Keratinocyte (primary cell): ENCODE measurements at regions not wholly inside any gene's neighbourhood (a gene's known extent, or its start where the extent isn't known, plus 50 kb on each side); places are given as distances from the start of the nearest gene placed in this dataset.

Source experiments
- DNase-seq: peaks from one replicate; pipeline ENCODE4 v3.0.0-alpha.2; 2011; ENCODE audit warnings: low read depth, missing footprints, low spot score
- FAIRE-seq: peaks from 2 replicates; lab custom pipeline; 2011; peaks lifted over from hg19 to GRCh38; lab: Jason Lieb, UNC
- H2AFZ ChIP-seq: 2 replicates; pipeline ENCODE4 v1.6.0; 2012; ENCODE audit warnings: low read length, control low read depth, inconsistent platforms; ENCODE audit not compliant: control insufficient read depth
- H3K27ac ChIP-seq: 2 replicates; pipeline ENCODE4 v1.5.1; 2011; ENCODE audit warnings: low read length; ENCODE audit not compliant: control insufficient read depth, insufficient read depth
- H3K27me3 ChIP-seq: 3 replicates; pipeline ENCODE4 v1.6.0; 2011; ENCODE audit warnings: low read length; ENCODE audit not compliant: control insufficient read depth, insufficient read depth; ENCODE audit errors: extremely low read depth
- H3K36me3 ChIP-seq, 2 experiments: 2 replicates in 1 of 2; 3 replicates in 1 of 2; pipeline ENCODE4 v1.5.1; 2011; ENCODE audit warnings: low read length in 2 of 2, mild to moderate bottlenecking in 1 of 2; ENCODE audit not compliant: control insufficient read depth in 2 of 2, insufficient read depth in 2 of 2; ENCODE audit errors: extremely low read depth in 1 of 2
- H3K4me1 ChIP-seq: 3 replicates; pipeline ENCODE4 v1.5.1; 2011; ENCODE audit warnings: low read length; ENCODE audit not compliant: control insufficient read depth, insufficient read depth; ENCODE audit errors: extremely low read depth
- H3K4me2 ChIP-seq: 3 replicates; pipeline ENCODE4 v1.6.0; 2011; ENCODE audit warnings: low read depth, low read length; ENCODE audit not compliant: control insufficient read depth, insufficient read depth; ENCODE audit errors: extremely low read depth
- H3K4me3 ChIP-seq, 3 experiments: fragments of 200-600 bp in 1 of 3; sonication (generic) in 1 of 3; 2 replicates in 2 of 3; 3 replicates in 1 of 3; pipeline ENCODE4 v1.5.1; 2011 to 2016; ENCODE audit warnings: low read length in 3 of 3, mild to moderate bottlenecking in 3 of 3, control low read depth in 2 of 3, inconsistent platforms in 1 of 3, low read depth in 1 of 3, mixed read lengths in 1 of 3, mixed run types in 1 of 3, moderate library complexity in 1 of 3; ENCODE audit not compliant: control insufficient read depth in 2 of 3, insufficient read depth in 2 of 3; ENCODE audit errors: extremely low read depth in 1 of 3
- H3K79me2 ChIP-seq: 2 replicates; pipeline ENCODE4 v1.6.0; 2012; ENCODE audit warnings: low read length; ENCODE audit not compliant: control insufficient read depth, insufficient read depth
- H3K9ac ChIP-seq: 3 replicates; pipeline ENCODE4 v1.6.0; 2011; ENCODE audit warnings: low read length; ENCODE audit not compliant: control insufficient read depth, insufficient read depth; ENCODE audit errors: extremely low read depth
- H3K9me1 ChIP-seq: 3 replicates; pipeline ENCODE4 v1.6.0; 2011; ENCODE audit warnings: low read length; ENCODE audit not compliant: control insufficient read depth, insufficient read depth; ENCODE audit errors: extremely low read depth
- H3K9me3 ChIP-seq: 2 replicates; pipeline ENCODE4 v1.5.1; 2012; ENCODE audit warnings: low read depth, low read length; ENCODE audit not compliant: control insufficient read depth
- H4K20me1 ChIP-seq: 3 replicates; pipeline ENCODE4 v1.6.0; 2011; ENCODE audit warnings: low read length; ENCODE audit not compliant: control insufficient read depth, insufficient read depth; ENCODE audit errors: extremely low read depth
- EZH2 ChIP-seq: IDR thresholded peaks from one replicate; pipeline ENCODE4 v1.6.1; 2012; ENCODE audit warnings: inconsistent platforms, mild to moderate bottlenecking, low read length, moderate library complexity
- dilution Hi-C: fragments of 300-500 bp; cut with MboI; formaldehyde crosslinking; loops from one replicate; pipeline ENCODE4 v1.7.0; 2020; ENCODE audit warnings: low sequenced_read_pairs; ENCODE audit not compliant: extremely low pct_ligation_motif_present
- TF ChIP-seq, protein P1 (sequence below), 3 experiments: IDR thresholded peaks in 1 of 3; conservative IDR thresholded peaks in 1 of 3; optimal IDR thresholded peaks in 1 of 3; 2 replicates in 2 of 3; 3 replicates in 1 of 3; pipeline versions ENCODE3 to v1.5.1; 2011; ENCODE audit warnings: low read length in 3 of 3, mild to moderate bottlenecking in 3 of 3, moderate library complexity in 2 of 3, control low read depth in 1 of 3, inconsistent platforms in 1 of 3; ENCODE audit not compliant: insufficient read depth in 2 of 3; ENCODE audit errors: extremely low read depth in 1 of 3

DNA sequence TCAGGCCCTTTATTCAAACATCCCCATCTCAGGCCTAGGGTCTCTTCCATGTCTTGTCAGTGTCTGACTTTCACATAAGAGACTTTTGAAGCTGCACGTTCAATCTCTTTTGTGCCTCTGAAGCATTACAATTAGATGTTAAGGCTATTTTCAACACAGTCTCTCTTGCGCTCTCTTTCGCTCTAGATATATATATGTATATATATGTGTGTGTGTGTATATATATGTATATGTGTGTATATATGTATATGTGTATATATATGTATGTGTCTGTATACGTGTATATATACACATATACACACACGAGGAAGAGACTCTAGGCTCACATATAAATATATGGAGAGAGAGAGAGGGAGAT, 162.5 kb upstream of the RNPC3 start:
- Histone ChIP-seq H3K9me3 (no peaks in the 10 kb centered on the region), H3K4me3 (no peak overlapping the region), H3K36me3 (no peaks in the 10 kb centered on the region), H3K9ac (no peak overlapping the region), H3K9me1 (no peaks in the 10 kb centered on the region), H3K4me2 (no peak overlapping the region), H2AFZ (no peak overlapping the region), H3K4me1 (no peaks in the 10 kb centered on the region), H3K79me2 (no peaks in the 10 kb centered on the region), H3K27me3 (no peaks in the 10 kb centered on the region), H3K27ac (no peak overlapping the region), H4K20me1 (no peaks in the 10 kb centered on the region)
- dilution Hi-C loops, result no loop called here
- DNase-seq (no peak), FAIRE-seq (no peak)
- no peak for TF ChIP-seq EZH2
- TF ChIP-seq, protein P1, sequence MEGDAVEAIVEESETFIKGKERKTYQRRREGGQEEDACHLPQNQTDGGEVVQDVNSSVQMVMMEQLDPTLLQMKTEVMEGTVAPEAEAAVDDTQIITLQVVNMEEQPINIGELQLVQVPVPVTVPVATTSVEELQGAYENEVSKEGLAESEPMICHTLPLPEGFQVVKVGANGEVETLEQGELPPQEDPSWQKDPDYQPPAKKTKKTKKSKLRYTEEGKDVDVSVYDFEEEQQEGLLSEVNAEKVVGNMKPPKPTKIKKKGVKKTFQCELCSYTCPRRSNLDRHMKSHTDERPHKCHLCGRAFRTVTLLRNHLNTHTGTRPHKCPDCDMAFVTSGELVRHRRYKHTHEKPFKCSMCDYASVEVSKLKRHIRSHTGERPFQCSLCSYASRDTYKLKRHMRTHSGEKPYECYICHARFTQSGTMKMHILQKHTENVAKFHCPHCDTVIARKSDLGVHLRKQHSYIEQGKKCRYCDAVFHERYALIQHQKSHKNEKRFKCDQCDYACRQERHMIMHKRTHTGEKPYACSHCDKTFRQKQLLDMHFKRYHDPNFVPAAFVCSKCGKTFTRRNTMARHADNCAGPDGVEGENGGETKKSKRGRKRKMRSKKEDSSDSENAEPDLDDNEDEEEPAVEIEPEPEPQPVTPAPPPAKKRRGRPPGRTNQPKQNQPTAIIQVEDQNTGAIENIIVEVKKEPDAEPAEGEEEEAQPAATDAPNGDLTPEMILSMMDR (optimal IDR thresholded peaks at IDR 0.05 in 1 of 3, IDR thresholded peaks at IDR 0.05 in 1 of 3, conservative IDR thresholded peaks at IDR 0.05 in 1 of 3; ENCODE audit: extremely low read depth in 1 of 3, insufficient read depth in 2 of 3, low read length in 3 of 3), result no peak

DNA sequence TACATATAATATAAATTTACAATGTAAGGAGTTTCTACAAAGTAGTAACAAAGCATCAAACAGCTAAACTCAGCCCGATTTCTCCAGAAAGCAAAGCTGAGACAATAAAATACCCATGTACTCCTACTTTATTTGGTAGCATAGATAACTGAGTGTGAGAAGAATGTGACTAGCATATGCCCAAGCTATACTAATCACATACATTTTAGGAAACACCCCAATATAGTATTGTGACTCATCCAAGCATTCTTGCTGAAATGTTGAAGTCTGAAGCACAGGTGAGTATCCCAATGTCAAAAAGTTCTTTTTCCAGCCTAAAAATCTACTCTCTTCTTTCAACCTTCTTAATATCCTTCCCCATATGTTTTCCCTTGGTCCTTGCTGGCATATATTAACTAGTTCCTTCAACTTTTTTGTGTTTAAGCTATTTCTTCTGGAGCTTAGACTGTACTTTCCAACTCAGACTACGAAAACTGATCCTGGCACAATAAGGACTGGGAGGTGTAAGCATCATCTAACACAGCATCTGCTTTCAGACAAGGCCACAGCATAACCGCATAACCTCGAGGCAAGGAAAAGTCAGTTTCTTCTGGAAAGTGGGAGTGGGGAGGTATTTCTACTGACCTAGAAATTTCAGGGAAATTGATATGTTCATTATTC, 163.0 kb upstream of the RNPC3 start:
- no peak for DNase-seq
- no peaks in the 10 kb centered on the region for H3K9me3 ChIP-seq
- no peak overlapping the region for H2AFZ ChIP-seq

More for the DNA sequence above, 163.0 kb upstream of the RNPC3 start:
- Histone ChIP-seq H3K27ac (no peak overlapping the region), H3K4me3 (no peak overlapping the region), H3K9ac (no peak overlapping the region), H3K36me3 (no peaks in the 10 kb centered on the region), H3K4me2 (no peak overlapping the region), H3K79me2 (no peaks in the 10 kb centered on the region), H3K4me1 (no peaks in the 10 kb centered on the region), H3K27me3 (no peaks in the 10 kb centered on the region), H4K20me1 (no peaks in the 10 kb centered on the region), H3K9me1 (no peaks in the 10 kb centered on the region)
- FAIRE-seq, result no peak
- dilution Hi-C loops, result no loop called here
- TF ChIP-seq, protein P1 (optimal IDR thresholded peaks at IDR 0.05 in 1 of 3, IDR thresholded peaks at IDR 0.05 in 1 of 3, conservative IDR thresholded peaks at IDR 0.05 in 1 of 3; ENCODE audit: extremely low read depth in 1 of 3, insufficient read depth in 2 of 3, low read length in 3 of 3), result no peak
- TF ChIP-seq EZH2, result no peak
